ENCODE measurements at regions not wholly inside any gene's neighbourhood (a gene's known extent, or its start where the extent isn't known, plus 50 kb on each side); places are given as distances from the start of the nearest gene placed in this dataset.
"Not testable (repeated sequence)": the region's sequence is repeated elsewhere in the genome, so short reads cannot be mapped to it uniquely, and the experiment has no call there.

- H3K27me3 Mint-ChIP-seq = no peaks in the 10 kb centered on the region
- peaks cover 1% of the 10 kb centered on the region for H3K36me3 Mint-ChIP-seq
- no peak for DNase-seq
- POLR2A ChIA-PET = no interaction called here
- no peak for ATAC-seq (ENCODE audit: low read depth)
- H3K27ac Mint-ChIP-seq = no peak overlapping the region
- H3K4me3 Mint-ChIP-seq = no peak overlapping the region
- no peaks in the 10 kb centered on the region for H3K9me3 Mint-ChIP-seq
- H3K4me1 Mint-ChIP-seq = no peaks in the 10 kb centered on the region
These were observed 122.2 kb upstream of the MAN2A1 start for GRCh38 chr5:109567374-109568044.

GRCh38 chr5:109566361-109566760 lies 123.4 kb upstream of the MAN2A1 start:
- H3K9me3 Mint-ChIP-seq = no peaks in the 10 kb centered on the region
- ATAC-seq (ENCODE audit: low read depth) (no peak), DNase-seq (no peak)
- H3K27me3 Mint-ChIP-seq = no peaks in the 10 kb centered on the region
- H3K27ac Mint-ChIP-seq = no peak overlapping the region
- H3K36me3 Mint-ChIP-seq = peaks cover 1% of the 10 kb centered on the region
- POLR2A ChIA-PET = no interaction called here
- H3K4me1 Mint-ChIP-seq = no peaks in the 10 kb centered on the region
- H3K4me3 Mint-ChIP-seq = no peak overlapping the region

GRCh38 chr5:109563739-109564138 lies 126.0 kb upstream of the MAN2A1 start:
- Mint-ChIP-seq H3K4me1 (peaks cover 2% of the 10 kb centered on the region), H3K9me3 (no peaks in the 10 kb centered on the region), H3K27me3 (no peaks in the 10 kb centered on the region), H3K36me3 (peaks cover 1% of the 10 kb centered on the region), H3K27ac (no peak overlapping the region), H3K4me3 (no peak overlapping the region)
- ATAC-seq (ENCODE audit: low read depth) = no peak
- POLR2A ChIA-PET = no interaction called here
- DNase-seq = no peak

- POLR2A ChIA-PET = no interaction called here
- H3K9me3 Mint-ChIP-seq = no peaks in the 10 kb centered on the region
- peaks cover 8% of the 10 kb centered on the region for H3K4me1 Mint-ChIP-seq
- peaks cover 1% of the 10 kb centered on the region for H3K36me3 Mint-ChIP-seq
- no peaks in the 10 kb centered on the region for H3K27me3 Mint-ChIP-seq
- no peak overlapping the region for H3K4me3 Mint-ChIP-seq
- H3K27ac Mint-ChIP-seq = no peak overlapping the region
- no peak for ATAC-seq (ENCODE audit: low read depth)
- DNase-seq = no peak
These were observed 126.5 kb upstream of the MAN2A1 start for GRCh38 chr5:109563189-109563588.

GRCh38 chr5:109562441-109562840 lies 127.3 kb upstream of the MAN2A1 start:
- peaks cover 1% of the 10 kb centered on the region for H3K36me3 Mint-ChIP-seq
- ATAC-seq (ENCODE audit: low read depth) (no peak), DNase-seq (no peak)
- H3K27ac Mint-ChIP-seq = no peak overlapping the region
- peaks cover 13% of the 10 kb centered on the region for H3K4me1 Mint-ChIP-seq
- H3K4me3 Mint-ChIP-seq = no peak overlapping the region
- H3K9me3 Mint-ChIP-seq = no peaks in the 10 kb centered on the region
- H3K27me3 Mint-ChIP-seq = no peaks in the 10 kb centered on the region
- POLR2A ChIA-PET = no interaction called here

GRCh38 chr5:109561447-109561846 lies 128.3 kb upstream of the MAN2A1 start:
- H3K9me3 Mint-ChIP-seq = no peaks in the 10 kb centered on the region
- H3K4me3 Mint-ChIP-seq = no peak overlapping the region
- H3K36me3 Mint-ChIP-seq = peaks cover 1% of the 10 kb centered on the region
- peaks cover 13% of the 10 kb centered on the region for H3K4me1 Mint-ChIP-seq
- POLR2A ChIA-PET = no interaction called here
- H3K27ac Mint-ChIP-seq = no peak overlapping the region
- DNase-seq (no peak), ATAC-seq (ENCODE audit: low read depth) (no peak)
- no peaks in the 10 kb centered on the region for H3K27me3 Mint-ChIP-seq

- H3K27ac Mint-ChIP-seq = no peak overlapping the region
- no peaks in the 10 kb centered on the region for H3K9me3 Mint-ChIP-seq
- DNase-seq = no peak
- peaks cover 1% of the 10 kb centered on the region for H3K36me3 Mint-ChIP-seq
- no peak for ATAC-seq (ENCODE audit: low read depth)
- peaks cover 13% of the 10 kb centered on the region for H3K4me1 Mint-ChIP-seq
- POLR2A ChIA-PET = no interaction called here
- H3K4me3 Mint-ChIP-seq = no peak overlapping the region
- H3K27me3 Mint-ChIP-seq = no peaks in the 10 kb centered on the region
These were observed 129.2 kb upstream of the MAN2A1 start for GRCh38 chr5:109560554-109560953.

GRCh38 chr5:109558952-109559351 lies 130.8 kb upstream of the MAN2A1 start:
- Mint-ChIP-seq H3K9me3 (no peaks in the 10 kb centered on the region), H3K4me3 (no peak overlapping the region), H3K27me3 (no peaks in the 10 kb centered on the region), H3K36me3 (peaks cover 1% of the 10 kb centered on the region), H3K27ac (no peak overlapping the region), H3K4me1 (peaks cover 13% of the 10 kb centered on the region)
- ATAC-seq (ENCODE audit: low read depth) (no peak), DNase-seq (no peak)
- POLR2A ChIA-PET = no interaction called here

- Mint-ChIP-seq H3K36me3 (no peaks in the 10 kb centered on the region), H3K27ac (no peak overlapping the region), H3K9me3 (peaks cover 3% of the 10 kb centered on the region), H3K4me1 (peaks cover 13% of the 10 kb centered on the region), H3K4me3 (no peak overlapping the region), H3K27me3 (peaks cover 4% of the 10 kb centered on the region)
- peak; percentile 65 for ATAC-seq (ENCODE audit: low read depth)
- DNase-seq = no peak
- POLR2A ChIA-PET = no interaction called here
These were observed 131.4 kb upstream of the MAN2A1 start for GRCh38 chr5:109558364-109558763.

- peaks cover 4% of the 10 kb centered on the region for H3K27me3 Mint-ChIP-seq
- DNase-seq = no peak
- no peaks in the 10 kb centered on the region for H3K36me3 Mint-ChIP-seq
- no peak overlapping the region for H3K4me3 Mint-ChIP-seq
- H3K27ac Mint-ChIP-seq = no peak overlapping the region
- POLR2A ChIA-PET = no interaction called here
- H3K4me1 Mint-ChIP-seq = peaks cover 12% of the 10 kb centered on the region
- no peak for ATAC-seq (ENCODE audit: low read depth)
- H3K9me3 Mint-ChIP-seq = peaks cover 10% of the 10 kb centered on the region
These were observed 135.9 kb upstream of the MAN2A1 start for GRCh38 chr5:109553846-109554245.

GRCh38 chr5:109551234-109551633 lies 138.5 kb upstream of the MAN2A1 start:
- DNase-seq; POLR2A ChIA-PET; ATAC-seq (ENCODE audit: low read depth); H3K36me3 Mint-ChIP-seq; H3K4me1 Mint-ChIP-seq; H3K9me3 Mint-ChIP-seq; H3K27me3 Mint-ChIP-seq; H3K27ac Mint-ChIP-seq; H3K4me3 Mint-ChIP-seq: not testable (repeated sequence)

- no peak for ATAC-seq (ENCODE audit: low read depth)
These were observed 139.7 kb upstream of the MAN2A1 start for GRCh38 chr5:109550077-109550476.

GRCh38 chr5:109546461-109546860 lies 136.7 kb upstream of the PJA2 start:
- no peak for DNase-seq
- POLR2A ChIA-PET = no interaction called here
- Mint-ChIP-seq H3K4me1 (no peaks in the 10 kb centered on the region), H3K4me3 (no peak overlapping the region), H3K27ac (no peak overlapping the region), H3K27me3 (no peaks in the 10 kb centered on the region), H3K36me3 (no peaks in the 10 kb centered on the region), H3K9me3 (peaks cover 8% of the 10 kb centered on the region)
- ATAC-seq (ENCODE audit: low read depth) = no peak

More at GRCh38 chr5:109550077-109550476, 139.7 kb upstream of the MAN2A1 start:
- Mint-ChIP-seq H3K27ac (no peak overlapping the region), H3K27me3 (peaks cover 4% of the 10 kb centered on the region), H3K4me1 (no peaks in the 10 kb centered on the region), H3K4me3 (no peak overlapping the region), H3K9me3 (peaks cover 10% of the 10 kb centered on the region), H3K36me3 (no peaks in the 10 kb centered on the region)
- DNase-seq = no peak
- POLR2A ChIA-PET = no interaction called here

GRCh38 chr5:109544873-109545272 lies 135.1 kb upstream of the PJA2 start:
- H3K4me1 Mint-ChIP-seq; H3K4me3 Mint-ChIP-seq; ATAC-seq (ENCODE audit: low read depth); H3K36me3 Mint-ChIP-seq; H3K27ac Mint-ChIP-seq; H3K9me3 Mint-ChIP-seq; DNase-seq; H3K27me3 Mint-ChIP-seq; POLR2A ChIA-PET: not testable (repeated sequence)

GRCh38 chr5:109538692-109539091 lies 128.9 kb upstream of the PJA2 start:
- H3K9me3 Mint-ChIP-seq; POLR2A ChIA-PET; H3K36me3 Mint-ChIP-seq; H3K4me3 Mint-ChIP-seq; ATAC-seq (ENCODE audit: low read depth); H3K27me3 Mint-ChIP-seq; H3K27ac Mint-ChIP-seq; H3K4me1 Mint-ChIP-seq; DNase-seq: not testable (repeated sequence)

Measured in activated naive CD8-positive, alpha-beta T cell treated with anti-CD3 and anti-CD28 coated beads, Interleukin-2, amount 10 ng/mL, durations not matched to agents 7 days and 5 days (primary cell).